ENCODE measurements at regions not wholly inside any gene's neighbourhood (a gene's known extent, or its start where the extent isn't known, plus 50 kb on each side); places are given as distances from the start of the nearest gene placed in this dataset.

- TF ChIP-seq CTCF (IDR thresholded peaks at IDR 0.05) (no peak), POLR2AphosphoS5 (IDR thresholded peaks at IDR 0.05) (no peak), POLR2A (IDR thresholded peaks at IDR 0.05) (no peak), EP300 (IDR thresholded peaks at IDR 0.05) (no peak)
- H3K9me3 ChIP-seq = no peaks in the 10 kb centered on the region
- no peak overlapping the region for H3K27ac ChIP-seq
- H3K36me3 ChIP-seq = no peaks in the 10 kb centered on the region
- intact Hi-C loops (cut with DNase I) = no loop called here
- H3K4me3 ChIP-seq = no peak overlapping the region
- DNase-seq = no peak
- no peaks in the 10 kb centered on the region for H3K4me1 ChIP-seq
- H3K27me3 ChIP-seq = no peaks in the 10 kb centered on the region
Measured at GRCh38 chr3:163813935-163814334, 1264.4 kb downstream of the SI start.

GRCh38 chr3:163812006-163812405 is 1266.3 kb downstream of the SI start:
- no peaks in the 10 kb centered on the region for H3K4me1 ChIP-seq
- no peak for DNase-seq
- WGBS, 2 donors = 78 to 80% methylated on average over 3 of the region's 3 CpGs
- H3K27me3 ChIP-seq = no peaks in the 10 kb centered on the region
- no peaks in the 10 kb centered on the region for H3K36me3 ChIP-seq
- intact Hi-C loops (cut with DNase I) = no loop called here
- no peaks in the 10 kb centered on the region for H3K9me3 ChIP-seq
- TF ChIP-seq POLR2AphosphoS5 (IDR thresholded peaks at IDR 0.05) = no peak
- no peak overlapping the region for H3K4me3 ChIP-seq
- no peak overlapping the region for H3K27ac ChIP-seq

- no peak for TF ChIP-seq POLR2A (IDR thresholded peaks at IDR 0.05)
- TF ChIP-seq CTCF (IDR thresholded peaks at IDR 0.05) = no peak
- no peak for TF ChIP-seq EP300 (IDR thresholded peaks at IDR 0.05)
- no peak for TF ChIP-seq POLR2AphosphoS5 (IDR thresholded peaks at IDR 0.05)
- H3K27ac ChIP-seq = no peak overlapping the region
- H3K36me3 ChIP-seq = no peaks in the 10 kb centered on the region
- DNase-seq = no peak
- H3K4me3 ChIP-seq = no peak overlapping the region
- intact Hi-C loops (cut with DNase I) = no loop called here
- 48 to 57% methylated on average over 4 of the region's 4 CpGs for WGBS, 2 donors
- H3K9me3 ChIP-seq = no peaks in the 10 kb centered on the region
- H3K4me1 ChIP-seq = no peaks in the 10 kb centered on the region
- H3K27me3 ChIP-seq = no peaks in the 10 kb centered on the region
Measured at GRCh38 chr3:163809540-163809993, 1268.7 kb downstream of the SI start.

- WGBS, 2 donors = 35 to 66% methylated on average over 2 of the region's 2 CpGs
- Histone ChIP-seq H3K36me3 (no peaks in the 10 kb centered on the region), H3K27ac (no peak overlapping the region), H3K4me3 (no peak overlapping the region), H3K4me1 (no peaks in the 10 kb centered on the region), H3K27me3 (no peaks in the 10 kb centered on the region), H3K9me3 (peaks cover 0 to 3% (median 0%) of the 10 kb centered on the region in 4 donors)
- intact Hi-C loops (cut with DNase I) = no loop called here
- TF ChIP-seq CTCF (IDR thresholded peaks at IDR 0.05) (no peak), EP300 (IDR thresholded peaks at IDR 0.05) (no peak), POLR2A (IDR thresholded peaks at IDR 0.05) (no peak), POLR2AphosphoS5 (IDR thresholded peaks at IDR 0.05) (no peak)
- no peak for DNase-seq
Measured at GRCh38 chr3:163786416-163786815, 1291.9 kb downstream of the SI start.

- no peak overlapping the region for H3K27ac ChIP-seq
- no peaks in the 10 kb centered on the region for H3K4me1 ChIP-seq
- no peaks in the 10 kb centered on the region for H3K36me3 ChIP-seq
- intact Hi-C loops (cut with DNase I) = no loop called here
- no peak for DNase-seq
- peaks cover 0 to 3% (median 0%) of the 10 kb centered on the region in 4 donors for H3K9me3 ChIP-seq
- H3K4me3 ChIP-seq = no peak overlapping the region
- H3K27me3 ChIP-seq = no peaks in the 10 kb centered on the region
- TF ChIP-seq POLR2A (IDR thresholded peaks at IDR 0.05) = no peak
- no peak for TF ChIP-seq EP300 (IDR thresholded peaks at IDR 0.05)
- no peak for TF ChIP-seq POLR2AphosphoS5 (IDR thresholded peaks at IDR 0.05)
- TF ChIP-seq CTCF (IDR thresholded peaks at IDR 0.05) = no peak
Measured at GRCh38 chr3:163785693-163786092, 1292.6 kb downstream of the SI start.
